H9 (cell line): ENCODE measurements at regions not wholly inside any gene's neighbourhood (a gene's known extent, or its start where the extent isn't known, plus 50 kb on each side); places are given as distances from the start of the nearest gene placed in this dataset.
A peak's percentile ranks its signal among the peaks of the same experiment; 100 is the strongest.
"Not testable (repeated sequence)": the region's sequence is repeated elsewhere in the genome, so short reads cannot be mapped to it uniquely, and the experiment has no call there.

Experiments
- DNase-seq: peaks from one replicate; pipeline ENCODE4 v3.0.0-alpha.2; 2017
- H2AFZ ChIP-seq: one replicate; pipeline ENCODE4 v1.6.1; 2013; ENCODE audit warnings: mild to moderate bottlenecking, low read length, control low read depth, moderate library complexity
- H2AK5ac ChIP-seq: 2 replicates; pipeline ENCODE4 v1.6.1; 2013; ENCODE audit warnings: low read length, control low read depth, mixed read lengths; ENCODE audit not compliant: insufficient read length
- H2BK120ac ChIP-seq: one replicate; pipeline ENCODE4 v1.6.1; 2013; ENCODE audit warnings: low read depth, mild to moderate bottlenecking, low read length, control low read depth, inconsistent platforms; ENCODE audit not compliant: poor library complexity, severe bottlenecking
- H2BK12ac ChIP-seq: 2 replicates; pipeline ENCODE4 v1.6.1; 2013; ENCODE audit warnings: low read length, control low read depth, mixed read lengths, low read depth; ENCODE audit not compliant: insufficient read length
- H2BK15ac ChIP-seq: 2 replicates; pipeline ENCODE4 v1.6.1; 2013; ENCODE audit warnings: low read depth, low read length, control low read depth
- H2BK20ac ChIP-seq: one replicate; pipeline ENCODE4 v1.6.1; 2013; ENCODE audit warnings: low read depth, mild to moderate bottlenecking, low read length, control low read depth, inconsistent platforms; ENCODE audit not compliant: poor library complexity, severe bottlenecking
- H2BK5ac ChIP-seq: 2 replicates; pipeline ENCODE4 v1.6.1; 2013; ENCODE audit warnings: low read length, control low read depth, mixed read lengths; ENCODE audit not compliant: insufficient read length
- H3K14ac ChIP-seq: 2 replicates; pipeline ENCODE4 v1.6.1; 2013; ENCODE audit warnings: low read length, control low read depth; ENCODE audit not compliant: insufficient read depth
- H3K18ac ChIP-seq: 2 replicates; pipeline ENCODE4 v1.6.1; 2013; ENCODE audit warnings: low read depth, mild to moderate bottlenecking, mixed read lengths, low read length, control low read depth; ENCODE audit not compliant: insufficient read length
- H3K23ac ChIP-seq: 2 replicates; pipeline ENCODE4 v1.6.1; 2013; ENCODE audit warnings: low read length, control low read depth, mixed read lengths, low read depth; ENCODE audit not compliant: insufficient read length
- H3K23me2 ChIP-seq: 2 replicates; pipeline ENCODE4 v1.6.1; 2013; ENCODE audit warnings: low read depth, mild to moderate bottlenecking, mixed read lengths, low read length, control low read depth; ENCODE audit not compliant: insufficient read length, poor library complexity, severe bottlenecking
- H3K27ac ChIP-seq: 2 replicates; pipeline ENCODE4 v1.5.1; 2013; ENCODE audit warnings: low read length, control low read depth, mixed read lengths, low read depth; ENCODE audit not compliant: insufficient read length
- H3K27me3 ChIP-seq: 2 replicates; pipeline ENCODE4 v1.6.1; 2013; ENCODE audit warnings: low read length, control low read depth, inconsistent platforms; ENCODE audit not compliant: insufficient read depth
- H3K4ac ChIP-seq: 2 replicates; pipeline ENCODE4 v1.6.1; 2013; ENCODE audit warnings: low read depth, mild to moderate bottlenecking, control low read depth, inconsistent platforms, low read length, moderate library complexity
- H3K4me1 ChIP-seq: 2 replicates; pipeline ENCODE4 v1.6.1; 2013; ENCODE audit warnings: low read length, control low read depth, inconsistent platforms; ENCODE audit not compliant: insufficient read depth
- H3K4me2 ChIP-seq: 2 replicates; pipeline ENCODE4 v1.6.1; 2013; ENCODE audit warnings: low read length, control low read depth, mixed read lengths; ENCODE audit not compliant: insufficient read length, insufficient read depth
- H3K56ac ChIP-seq: 2 replicates; pipeline ENCODE4 v1.6.1; 2013; ENCODE audit warnings: low read depth, mild to moderate bottlenecking, mixed read lengths, low read length, control low read depth; ENCODE audit not compliant: insufficient read length
- H3K79me1 ChIP-seq: 2 replicates; pipeline ENCODE4 v1.6.1; 2013; ENCODE audit warnings: low read depth, mild to moderate bottlenecking, moderate library complexity, low read length, control low read depth, inconsistent platforms; ENCODE audit not compliant: insufficient read depth, poor library complexity, severe bottlenecking
- H3K79me2 ChIP-seq: 2 replicates; pipeline ENCODE4 v1.6.1; 2013; ENCODE audit warnings: low read length, control low read depth, inconsistent platforms; ENCODE audit not compliant: insufficient read depth
- H3K9ac ChIP-seq: 2 replicates; pipeline ENCODE4 v1.6.1; 2013; ENCODE audit warnings: low read length, control low read depth, mixed read lengths; ENCODE audit not compliant: insufficient read length; ENCODE audit errors: extremely low read depth
- H3K9me3 ChIP-seq: one replicate; pipeline ENCODE4 v1.6.1; 2013; ENCODE audit warnings: low read depth, low read length, inconsistent platforms; ENCODE audit not compliant: control insufficient read depth
- H3T11ph ChIP-seq: one replicate; pipeline ENCODE4 v1.6.1; 2013; ENCODE audit warnings: mild to moderate bottlenecking, low read length, control low read depth, inconsistent platforms
- H4K20me1 ChIP-seq: one replicate; pipeline ENCODE4 v1.6.1; 2013; ENCODE audit not compliant: control insufficient read depth, insufficient read length, insufficient read depth
- H4K5ac ChIP-seq: 2 replicates; pipeline ENCODE4 v1.6.1; 2013; ENCODE audit warnings: low read depth, mild to moderate bottlenecking, mixed read lengths, low read length, control low read depth; ENCODE audit not compliant: insufficient read length
- H4K8ac ChIP-seq: replicated peaks from 2 replicates; pipeline ENCODE4 v1.6.1; 2013; ENCODE audit warnings: low read length, control low read depth, mixed read lengths, low read depth; ENCODE audit not compliant: insufficient read length
- H4K91ac ChIP-seq: 2 replicates; pipeline ENCODE4 v1.6.1; 2013; ENCODE audit warnings: low read depth, mild to moderate bottlenecking, moderate library complexity, mixed read lengths, low read length, control low read depth; ENCODE audit not compliant: insufficient read length
- H3K27ac Mint-ChIP-seq, 3 experiments: 2 replicates in 2 of 3; 3 replicates in 1 of 3; pipeline ENCODE4 v1.8.0; 2020 to 2021; ENCODE audit warnings: mixed read lengths in 3 of 3, mild to moderate bottlenecking in 1 of 3, moderate library complexity in 1 of 3
- H3K27me3 Mint-ChIP-seq: 2 replicates; pipeline ENCODE4 v1.8.0; 2021; ENCODE audit warnings: low read depth, mild to moderate bottlenecking, moderate library complexity, mixed read lengths
- H3K36me3 Mint-ChIP-seq, 3 experiments: 2 replicates in 2 of 3; 3 replicates in 1 of 3; pipeline ENCODE4 v1.8.0; 2020 to 2021; ENCODE audit warnings: low read depth in 3 of 3, mixed read lengths in 3 of 3; ENCODE audit not compliant: insufficient read depth in 1 of 3
- H3K4me1 Mint-ChIP-seq, 2 experiments: 2 replicates each; pipeline ENCODE4 v1.8.0; 2020; ENCODE audit warnings: mixed read lengths in 2 of 2
- H3K4me3 Mint-ChIP-seq, 2 experiments: 2 replicates in 1 of 2; 3 replicates in 1 of 2; pipeline ENCODE4 v1.8.0; 2020 to 2021; ENCODE audit warnings: mild to moderate bottlenecking in 2 of 2, mixed read lengths in 2 of 2, moderate library complexity in 1 of 2
- H3K9me3 Mint-ChIP-seq, 2 experiments: 2 replicates in 1 of 2; 3 replicates in 1 of 2; pipeline ENCODE4 v1.8.0; 2020; ENCODE audit warnings: mild to moderate bottlenecking in 2 of 2, mixed read lengths in 2 of 2, moderate library complexity in 1 of 2
- CTCF ChIP-seq: fragments of 200-600 bp; sonication (generic); conservative IDR thresholded peaks from 3 replicates; pipeline ENCODE4 v1.8.0; 2021; ENCODE audit warnings: antibody characterized with exemption, mild to moderate bottlenecking
- WGBS: extraction: QIAGEN DNeasy Blood & Tissue Kit; methylation state at CpG from one replicate; pipeline ENCODE4 v1.1.7; 2013; ENCODE audit warnings: missing lambda C conversion rate, low lambda C conversion rate, mixed read lengths; ENCODE audit not compliant: insufficient read length; ENCODE audit errors: extremely low coverage; 5-methylcytosine and 5-hydroxymethylcytosine counted together

- peak; percentile 56 for DNase-seq
- H3K4me2 ChIP-seq = no peak overlapping the region
- WGBS = no CpG with 5 or more reads among the region's 6 CpGs
- no peak overlapping the region for H3K18ac ChIP-seq
- no peaks in the 10 kb centered on the region for H3K9me3 Mint-ChIP-seq
- H4K91ac ChIP-seq = no peak overlapping the region
- 0 out of 2 replicates have a peak, but pooled peaks cover 1% of the 10 kb centered on the region for H3K27me3 Mint-ChIP-seq
- H3K27ac ChIP-seq = no peak overlapping the region
- H3K27me3 ChIP-seq = no peaks in the 10 kb centered on the region; the same call in 1 of the 2 replicates
- H3K56ac ChIP-seq = no peak overlapping the region
- H3K27ac Mint-ChIP-seq = no peak overlapping the region
- no peak overlapping the region for H2BK15ac ChIP-seq
- H3K79me2 ChIP-seq = no peaks in the 10 kb centered on the region
- H3K4me1 Mint-ChIP-seq = peaks cover 23 to 27% of the 10 kb centered on the region in 2 experiments
- H3K4me1 ChIP-seq = peaks cover 6% of the 10 kb centered on the region; the same call in 1 of the 2 replicates
- H3K9me3 ChIP-seq = no peaks in the 10 kb centered on the region
- H2AFZ ChIP-seq = no peak overlapping the region
- no peak overlapping the region for H4K8ac ChIP-seq
- H3T11ph ChIP-seq = no peak overlapping the region
- no peaks in the 10 kb centered on the region for H4K20me1 ChIP-seq
- H3K36me3 Mint-ChIP-seq = no peaks in the 10 kb centered on the region; a peak in 1 of 7 replicates
- no peaks in the 10 kb centered on the region for H3K79me1 ChIP-seq
- H2BK120ac ChIP-seq = no peak overlapping the region
- H2BK12ac ChIP-seq = no peak overlapping the region
- H4K5ac ChIP-seq = no peak overlapping the region
- H3K14ac ChIP-seq = no peak overlapping the region
- H3K23ac ChIP-seq = no peak overlapping the region
- no peak overlapping the region for H2AK5ac ChIP-seq
- no peak overlapping the region for H3K4ac ChIP-seq
- no peak overlapping the region for H2BK20ac ChIP-seq
- TF ChIP-seq CTCF = peak; percentile 63
- H2BK5ac ChIP-seq = no peak overlapping the region
- H3K4me3 Mint-ChIP-seq = no peak overlapping the region
- H3K23me2 ChIP-seq = no peaks in the 10 kb centered on the region
- H3K9ac ChIP-seq = no peak overlapping the region
These were observed 410.5 kb downstream of the MED13L start for GRCh38 chr12:115866909-115867525.

- H3K27me3 Mint-ChIP-seq, H2AFZ ChIP-seq, H2AK5ac ChIP-seq, H3K27me3 ChIP-seq, H3K27ac ChIP-seq, H3K23ac ChIP-seq, H3K9ac ChIP-seq, H3K4me3 Mint-ChIP-seq, H3K79me1 ChIP-seq, H3K27ac Mint-ChIP-seq, H3K9me3 ChIP-seq, H2BK15ac ChIP-seq, H2BK20ac ChIP-seq, H3K9me3 Mint-ChIP-seq, H3K18ac ChIP-seq, H4K8ac ChIP-seq, H3K36me3 Mint-ChIP-seq, H2BK12ac ChIP-seq, H3K4me2 ChIP-seq, H3K23me2 ChIP-seq, H3K56ac ChIP-seq, H3K4me1 ChIP-seq, H3K4ac ChIP-seq, H2BK120ac ChIP-seq, H3K79me2 ChIP-seq, H4K5ac ChIP-seq, H3T11ph ChIP-seq, H3K14ac ChIP-seq, DNase-seq, H2BK5ac ChIP-seq, H4K91ac ChIP-seq, H4K20me1 ChIP-seq: not testable (repeated sequence)
- H3K4me1 Mint-ChIP-seq = peaks cover 16 to 20% of the 10 kb centered on the region in 2 experiments
- no CpG with 5 or more reads among the region's 3 CpGs for WGBS
These were observed 411.2 kb downstream of the MED13L start for GRCh38 chr12:115866281-115866680.
